HG03060 (cell line): ENCODE measurements at regions not wholly inside any gene's neighbourhood (a gene's known extent, or its start where the extent isn't known, plus 50 kb on each side); places are given as distances from the start of the nearest gene placed in this dataset.

ENCODE experiments used
- ATAC-seq: cut with Tn5 transposase; IDR thresholded peaks from one replicate; pipeline ENCODE4 v1.9.1; 2021; ENCODE audit warnings: low read depth, moderate number of reproducible peaks; ENCODE audit not compliant: unreplicated experiment

- ATAC-seq = no peak
Measured at GRCh38 chr1:237976331-237976730, 85.6 kb upstream of the ZP4 start.

DNA sequence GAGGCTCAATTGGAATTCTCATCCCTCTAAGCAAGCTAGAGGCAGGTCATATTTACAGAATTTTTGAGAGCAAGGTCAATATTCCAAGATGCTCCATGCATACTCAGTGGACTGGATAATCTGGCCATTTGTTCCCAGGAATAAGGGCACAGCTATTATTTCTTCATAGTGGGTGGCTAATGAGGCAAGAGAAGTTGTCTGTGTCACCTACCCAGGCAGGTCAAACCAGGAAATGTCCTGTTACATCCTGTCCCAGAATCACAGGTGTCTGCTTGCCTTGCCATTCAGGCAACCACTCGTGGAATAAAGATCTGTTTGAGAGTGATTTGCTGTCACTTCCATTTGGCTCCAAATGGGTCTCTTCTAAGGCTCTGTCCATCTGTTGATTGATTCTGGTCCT lies 85.2 kb upstream of the ZP4 start:
- ATAC-seq = no peak

DNA sequence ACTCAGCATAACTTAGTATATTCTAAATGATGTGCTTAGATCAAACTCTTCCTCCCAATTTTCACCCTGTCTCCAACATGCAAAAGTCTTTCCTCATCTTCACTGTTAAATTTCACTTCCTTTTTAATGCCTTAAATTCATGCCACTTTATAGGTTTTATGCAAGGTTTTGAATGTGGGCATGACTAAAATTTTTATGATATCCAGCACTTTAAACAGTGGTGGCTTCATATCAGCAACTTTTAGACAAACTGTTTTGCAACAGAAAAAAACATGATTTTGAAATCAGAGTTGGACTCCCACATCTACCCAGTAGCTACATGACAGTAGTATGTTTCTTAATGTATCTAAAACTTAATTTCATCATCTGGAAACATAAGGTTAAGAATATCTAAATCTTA lies 84.7 kb upstream of the ZP4 start:
- ATAC-seq = no peak

DNA sequence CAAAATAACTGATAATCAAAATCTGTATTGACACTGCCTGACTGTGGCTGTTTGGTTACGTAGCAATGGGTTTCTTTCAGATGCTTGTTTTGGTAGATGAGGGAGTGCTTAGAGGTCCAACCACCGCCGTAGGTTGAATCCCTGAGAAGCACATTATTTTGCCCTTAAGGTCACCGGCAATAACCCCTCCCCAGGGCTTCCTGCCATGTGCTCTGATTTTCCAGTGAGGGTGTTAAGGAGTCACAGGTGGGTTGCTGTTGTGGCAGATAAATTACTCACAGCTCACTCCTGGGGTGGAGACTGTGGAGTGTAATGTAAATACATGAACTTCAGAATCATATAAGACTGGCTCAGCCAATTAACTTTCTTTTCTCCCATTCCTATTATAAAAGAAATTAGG lies 81.5 kb upstream of the ZP4 start:
- no peak for ATAC-seq

- ATAC-seq = no peak
Measured at GRCh38 chr1:237962985-237963384, 72.3 kb upstream of the ZP4 start.

DNA sequence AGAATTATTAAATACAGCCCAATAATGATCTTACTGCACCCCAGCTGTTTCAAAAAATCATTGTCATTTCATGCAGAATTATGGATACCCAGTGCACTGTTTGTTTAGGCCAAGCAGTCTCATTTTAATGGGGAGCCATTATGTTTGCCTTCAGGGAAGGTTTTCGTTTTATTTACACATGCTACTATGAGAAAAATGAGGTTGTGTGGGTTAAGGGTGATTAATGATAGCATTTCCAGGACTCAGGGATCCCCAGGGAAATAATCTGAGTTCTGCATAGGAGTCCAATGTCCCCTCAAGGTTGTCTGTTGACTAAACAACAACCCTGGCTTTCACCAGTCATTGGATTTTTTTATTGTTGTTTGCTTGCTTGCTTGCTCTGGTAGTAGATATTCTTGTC lies 71.0 kb upstream of the ZP4 start:
- no peak for ATAC-seq

DNA sequence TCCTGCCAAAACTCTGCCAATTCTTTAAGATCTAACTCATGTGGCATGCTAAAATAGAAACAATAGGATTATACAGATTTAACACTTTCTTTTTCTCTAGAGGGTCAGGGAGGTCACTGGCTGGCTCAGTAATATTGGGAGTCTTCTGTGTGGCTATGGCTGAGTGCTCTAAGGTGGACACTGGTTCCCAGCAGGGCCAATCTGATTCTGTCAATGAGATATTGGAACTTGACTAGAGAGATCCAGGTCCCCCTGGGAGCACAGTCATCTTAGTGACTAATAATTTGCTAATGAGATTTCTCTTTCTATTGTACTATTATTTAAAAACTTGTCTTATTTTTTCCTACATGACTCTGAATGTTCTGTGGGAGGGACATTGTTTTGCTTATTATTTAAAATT lies 69.1 kb upstream of the ZP4 start:
- no peak for ATAC-seq

GRCh38 chr1:237953238-237953637 lies 62.5 kb upstream of the ZP4 start:
- no peak for ATAC-seq
